HG02571 (cell line): ENCODE measurements at regions not wholly inside any gene's neighbourhood (a gene's known extent, or its start where the extent isn't known, plus 50 kb on each side); places are given as distances from the start of the nearest gene placed in this dataset.

ENCODE experiments used
- ATAC-seq: cut with Tn5 transposase; IDR thresholded peaks from one replicate; pipeline ENCODE4 v1.9.1; 2021; ENCODE audit warnings: mild to moderate bottlenecking, moderate library complexity; ENCODE audit not compliant: unreplicated experiment

- ATAC-seq: no peak
Measured at GRCh38 chr12:9264546-9264945, 56.4 kb upstream of the PZP start.

GRCh38 chr12:9260931-9261330, 52.7 kb upstream of the PZP start:
- ATAC-seq: no peak

DNA sequence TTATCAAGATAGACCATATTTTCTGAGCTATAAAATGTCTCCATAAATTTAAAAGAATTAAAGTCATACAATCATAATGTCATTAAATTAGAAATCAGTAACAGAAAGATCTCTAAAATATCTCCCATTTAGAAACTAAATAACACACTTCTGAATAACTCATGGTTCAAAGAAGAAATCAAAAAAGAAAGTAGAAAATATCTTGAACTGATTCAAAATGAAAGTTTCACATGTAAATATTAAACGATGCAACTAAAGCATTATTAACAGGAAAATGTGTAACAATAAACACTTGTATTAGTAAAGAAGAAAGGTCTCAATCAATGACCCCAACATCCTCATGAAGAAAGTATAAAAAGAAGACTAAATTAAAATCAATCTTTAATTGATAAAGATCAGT, 50.5 kb upstream of the PZP start:
- no peak for ATAC-seq
